ENCODE measurements at regions not wholly inside any gene's neighbourhood (a gene's known extent, or its start where the extent isn't known, plus 50 kb on each side); places are given as distances from the start of the nearest gene placed in this dataset.

DNA sequence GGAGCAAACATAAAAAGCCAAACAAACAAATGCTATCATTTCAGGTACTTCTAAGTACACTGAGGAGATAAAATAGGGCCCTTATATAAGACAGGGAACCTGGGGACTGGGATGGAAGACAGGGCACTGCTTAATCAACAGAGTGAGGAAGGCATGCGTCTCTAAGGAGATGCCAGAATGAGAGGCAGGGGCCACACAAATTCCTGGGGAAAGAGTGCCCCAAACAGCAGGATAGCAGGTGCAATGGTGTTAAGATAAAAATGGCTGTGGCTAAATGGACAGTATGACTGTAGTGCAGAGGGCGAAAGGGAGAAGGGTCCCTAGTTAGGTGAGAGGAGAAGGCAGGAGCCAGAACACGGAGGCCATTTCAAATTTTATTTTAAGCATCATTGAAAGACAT is 113.9 kb downstream of the ZBTB18 start:
- TF ChIP-seq CTCF (conservative IDR thresholded peaks at IDR 0.05; ENCODE audit: low read length), result no peak
- no peak for TF ChIP-seq EZH2phosphoT487 (IDR thresholded peaks at IDR 0.05; ENCODE audit: borderline replicate concordance)

All from Loucy (cell line).